ENCODE measurements at regions not wholly inside any gene's neighbourhood (a gene's known extent, or its start where the extent isn't known, plus 50 kb on each side); places are given as distances from the start of the nearest gene placed in this dataset.
"Not testable (repeated sequence)": the region's sequence is repeated elsewhere in the genome, so short reads cannot be mapped to it uniquely, and the experiment has no call there.

GRCh38 chr2:185687001-185687400 lies 51.6 kb upstream of the FSIP2 start:
- not testable (repeated sequence) for TF ChIP-seq CTCF, EZH2phosphoT487 (IDR thresholded peaks at IDR 0.05)
